HEK293 (cell line): ENCODE measurements at regions not wholly inside any gene's neighbourhood (a gene's known extent, or its start where the extent isn't known, plus 50 kb on each side); places are given as distances from the start of the nearest gene placed in this dataset.

ENCODE experiments used
- CTCF ChIA-PET: fragments of 350-600 bp; formaldehyde crosslinking; extraction: SDS; loops from one replicate; lab custom pipeline; 2021; ENCODE audit warnings: antibody characterized with exemption; lab: Yijun Ruan, JAX
- POLR2A ChIA-PET: fragments of 300-600 bp; formaldehyde crosslinking; extraction: SDS; loops from one replicate; lab custom pipeline; 2020; ENCODE audit warnings: antibody characterized with exemption, inconsistent platforms; lab: Yijun Ruan, JAX
- H3K27ac ChIP-seq: fragments of 200-500 bp; sonication (Bioruptor generic); 2 replicates; pipeline ENCODE4 v1.5.1; 2014; ENCODE audit warnings: low read depth, low read length, control low read depth, inconsistent platforms; ENCODE audit errors: extremely low read depth
- H3K36me3 ChIP-seq, 2 experiments: fragments of 200-500 bp in 1 of 2; sonication (Bioruptor generic) in 1 of 2; 1 replicate in 1 of 2; 2 replicates in 1 of 2; pipeline ENCODE4 v1.5.1; 2014 to 2017; ENCODE audit warnings: inconsistent platforms in 2 of 2, low read length in 2 of 2; ENCODE audit not compliant: control insufficient read depth in 2 of 2, insufficient read depth in 1 of 2
- H3K4me1 ChIP-seq: fragments of 200-500 bp; sonication (Bioruptor generic); 2 replicates; pipeline ENCODE4 v1.5.1; 2014; ENCODE audit warnings: mild to moderate bottlenecking, low read length, inconsistent platforms; ENCODE audit not compliant: control insufficient read depth, insufficient read depth
- H3K4me3 ChIP-seq: 2 replicates; pipeline ENCODE4 v1.5.1; 2011; ENCODE audit warnings: low read depth, mild to moderate bottlenecking, control low read depth, low read length, moderate library complexity
- H3K9me3 ChIP-seq: fragments of 200-500 bp; sonication (Bioruptor generic); 2 replicates; pipeline ENCODE4 v1.5.1; 2014; ENCODE audit warnings: low read depth, low read length, inconsistent platforms; ENCODE audit not compliant: control insufficient read depth, insufficient read depth
- ATF2 ChIP-seq: fragments of 450-650 bp; formaldehyde crosslinking; IDR thresholded peaks from 2 replicates; pipeline ENCODE4 v1.5.1; 2016; ENCODE audit warnings: missing biosample characterization, missing genetic modification characterization, low read depth
- BCL11B ChIP-seq: fragments of 450-650 bp; formaldehyde crosslinking; IDR thresholded peaks from 2 replicates; pipeline ENCODE4 v1.5.1; 2016; ENCODE audit warnings: low read depth, missing biosample characterization, missing genetic modification characterization
- FEZF1 ChIP-seq: fragments of 450-650 bp; formaldehyde crosslinking; IDR thresholded peaks from 2 replicates; pipeline ENCODE4 v1.5.1; 2016; ENCODE audit warnings: missing biosample characterization, missing genetic modification characterization
- IKZF3 ChIP-seq: fragments of 450-650 bp; IDR thresholded peaks from 2 replicates; pipeline ENCODE4 v1.5.0; 2018; ENCODE audit warnings: missing biosample characterization, mild to moderate bottlenecking, missing genetic modification characterization, moderate library complexity
- KLF16 ChIP-seq: fragments of 450-650 bp; formaldehyde crosslinking; IDR thresholded peaks from 2 replicates; pipeline ENCODE4 v1.5.1; 2017; ENCODE audit warnings: missing biosample characterization, missing genetic modification characterization
- PRDM1 ChIP-seq: fragments of 450-650 bp; formaldehyde crosslinking; IDR thresholded peaks from 2 replicates; pipeline ENCODE4; 2016; ENCODE audit warnings: missing biosample characterization, missing genetic modification characterization
- SCRT1 ChIP-seq: fragments of 450-650 bp; formaldehyde crosslinking; IDR thresholded peaks from 2 replicates; pipeline ENCODE4 v1.5.1; 2016; ENCODE audit warnings: missing biosample characterization, missing genetic modification characterization, borderline replicate concordance
- TCF7L2 ChIP-seq: IDR thresholded peaks from 2 replicates; pipeline ENCODE4 v1.6.1; 2011; ENCODE audit warnings: low read depth, mild to moderate bottlenecking, inconsistent platforms, low read length, moderate library complexity, borderline replicate concordance
- ZBTB7A ChIP-seq: fragments of 450-650 bp; formaldehyde crosslinking; IDR thresholded peaks from 2 replicates; pipeline ENCODE4 v1.5.1; 2016; ENCODE audit warnings: low read depth, missing biosample characterization, missing genetic modification characterization
- ZNF132 ChIP-seq: fragments of 450-650 bp; formaldehyde crosslinking; IDR thresholded peaks from 2 replicates; pipeline ENCODE4 v1.5.1; 2017; ENCODE audit warnings: missing biosample characterization, missing genetic modification characterization, borderline replicate concordance
- ZNF169 ChIP-seq: fragments of 450-650 bp; formaldehyde crosslinking; IDR thresholded peaks from 2 replicates; pipeline ENCODE4 v1.5.1; 2016; ENCODE audit warnings: missing biosample characterization, missing genetic modification characterization
- ZNF19 ChIP-seq: fragments of 450-650 bp; formaldehyde crosslinking; IDR thresholded peaks from 2 replicates; pipeline ENCODE4; 2016; ENCODE audit warnings: missing biosample characterization, missing genetic modification characterization, low read depth
- ZNF2 ChIP-seq: fragments of 450-650 bp; formaldehyde crosslinking; IDR thresholded peaks from 2 replicates; pipeline ENCODE4 v1.5.1; 2016; ENCODE audit warnings: missing biosample characterization, missing genetic modification characterization
- ZNF214 ChIP-seq: fragments of 450-650 bp; formaldehyde crosslinking; IDR thresholded peaks from 2 replicates; pipeline ENCODE4 v1.5.1; 2017; ENCODE audit warnings: missing biosample characterization, mild to moderate bottlenecking, missing genetic modification characterization, borderline replicate concordance
- ZNF280D ChIP-seq: fragments of 450-650 bp; formaldehyde crosslinking; IDR thresholded peaks from 2 replicates; pipeline ENCODE4 v1.5.1; 2016; ENCODE audit warnings: missing biosample characterization, missing genetic modification characterization
- ZNF391 ChIP-seq: fragments of 450-650 bp; formaldehyde crosslinking; IDR thresholded peaks from 2 replicates; pipeline ENCODE4 v1.5.1; 2016; ENCODE audit warnings: low read depth, missing biosample characterization, missing genetic modification characterization, borderline replicate concordance
- ZNF518A ChIP-seq: fragments of 450-650 bp; formaldehyde crosslinking; conservative IDR thresholded peaks from 2 replicates; pipeline ENCODE4 v1.5.1; 2016; ENCODE audit warnings: low read depth, missing biosample characterization, missing genetic modification characterization
- ZNF558 ChIP-seq: fragments of 450-650 bp; formaldehyde crosslinking; IDR thresholded peaks from 2 replicates; pipeline ENCODE4 v1.5.1; 2016; ENCODE audit warnings: missing biosample characterization, missing genetic modification characterization
- ZNF626 ChIP-seq: fragments of 450-650 bp; sonication (Bioruptor Pico); formaldehyde crosslinking; IDR thresholded peaks from 2 replicates; pipeline ENCODE4 v1.5.1; 2018; ENCODE audit warnings: missing biosample characterization, missing genetic modification characterization, inconsistent platforms
- ZNF658 ChIP-seq: fragments of 450-650 bp; formaldehyde crosslinking; IDR thresholded peaks from 2 replicates; pipeline ENCODE4; 2016; ENCODE audit warnings: missing biosample characterization, missing genetic modification characterization
- ZNF791 ChIP-seq: fragments of 450-650 bp; formaldehyde crosslinking; IDR thresholded peaks from 2 replicates; pipeline ENCODE4 v1.5.1; 2016; ENCODE audit warnings: missing biosample characterization, missing genetic modification characterization
- ZSCAN23 ChIP-seq: fragments of 450-650 bp; formaldehyde crosslinking; IDR thresholded peaks from 2 replicates; pipeline ENCODE4 v1.5.1; 2016; ENCODE audit warnings: missing biosample characterization, missing genetic modification characterization

GRCh38 chr7:144903201-144903600, 67.3 kb upstream of the TPK1 start:
- Histone ChIP-seq H3K4me3 (no peak overlapping the region), H3K27ac (no peak overlapping the region), H3K4me1 (no peaks in the 10 kb centered on the region), H3K9me3 (no peaks in the 10 kb centered on the region), H3K36me3 (no peaks in the 10 kb centered on the region)
- CTCF ChIA-PET = no interaction called here
- POLR2A ChIA-PET = no interaction called here
- TF ChIP-seq ZNF280D = no peak
- TF ChIP-seq ZNF2 (tag by site-specific recombination) = no peak
- no peak for TF ChIP-seq ZNF518A (tag by site-specific recombination)
- TF ChIP-seq ZNF658 (tag by site-specific recombination) = no peak
- no peak for TF ChIP-seq ZNF558 (tag by site-specific recombination)
- TF ChIP-seq IKZF3 (tag by site-specific recombination) = no peak
- no peak for TF ChIP-seq FEZF1 (tag by site-specific recombination)
- TF ChIP-seq BCL11B (tag by site-specific recombination) = no peak
- no peak for TF ChIP-seq ZNF169
- TF ChIP-seq ZNF19 (tag by site-specific recombination) = no peak
- no peak for TF ChIP-seq ZBTB7A (tag by site-specific recombination)

GRCh38 chr7:144892761-144893160, 56.9 kb upstream of the TPK1 start:
- POLR2A ChIA-PET = no interaction called here
- Histone ChIP-seq H3K36me3 (no peaks in the 10 kb centered on the region), H3K9me3 (no peaks in the 10 kb centered on the region), H3K27ac (no peak overlapping the region), H3K4me3 (no peak overlapping the region), H3K4me1 (no peaks in the 10 kb centered on the region)
- CTCF ChIA-PET = no interaction called here
- no peak for TF ChIP-seq PRDM1 (tag by site-specific recombination)
- TF ChIP-seq TCF7L2 = no peak
- no peak for TF ChIP-seq ZNF791 (tag by site-specific recombination)
- no peak for TF ChIP-seq ZNF391 (tag by site-specific recombination)
- TF ChIP-seq ZSCAN23 (tag by site-specific recombination) = no peak
- no peak for TF ChIP-seq ZNF214 (tag by site-specific recombination)
- TF ChIP-seq ZNF132 = no peak
- TF ChIP-seq ATF2 (tag by site-specific recombination) = no peak
- TF ChIP-seq SCRT1 (tag by site-specific recombination) = no peak
- TF ChIP-seq ZNF2 (tag by site-specific recombination) = no peak
- TF ChIP-seq KLF16 (tag by site-specific recombination) = no peak
- TF ChIP-seq ZNF518A (tag by site-specific recombination) = no peak
- TF ChIP-seq ZNF626 = no peak
